K562 (cell line): ENCODE measurements at regions not wholly inside any gene's neighbourhood (a gene's known extent, or its start where the extent isn't known, plus 50 kb on each side); places are given as distances from the start of the nearest gene placed in this dataset.

Experiments used
- ATAC-seq: fragments of 200-7000 bp; cut with Tn5 transposase; 3 replicates; pipeline ENCODE4 v1.9.1; 2020; ENCODE audit warnings: moderate library complexity
- BruUV-seq: library from RNA; stranded (reverse); fragments of 400-500 nt; replicated peaks from 2 replicates; lab custom pipeline; 2021; lab: Mats Ljungman, UMichigan
- CTCF ChIA-PET: fragments of 300-600 bp; formaldehyde crosslinking; extraction: SDS; loops from one replicate; lab custom pipeline; 2021; ENCODE audit warnings: low intra/inter-chr PET ratio; lab: Yijun Ruan, JAX
- POLR2A ChIA-PET: fragments of 300-600, 350-650 bp; sonication (Branson Sonifier 250); formaldehyde crosslinking; extraction: SDS; loops from one replicate; lab custom pipeline; 2021; ENCODE audit warnings: antibody characterized with exemption, inconsistent platforms; lab: Yijun Ruan, JAX
- DNase-seq, 4 experiments: peaks; one replicate each; pipeline versions ENCODE4 v3.0.0 to v3.0.0-alpha.2; 2011 to 2018; ENCODE audit warnings: low spot score in 3 of 4, mixed read lengths in 3 of 4; ENCODE audit errors: extremely low read depth in 1 of 4
- FAIRE-seq: peaks from 2 replicates; lab custom pipeline; 2011; peaks lifted over from hg19 to GRCh38; lab: Jason Lieb, UNC
- H2AFZ ChIP-seq: 2 replicates; pipeline ENCODE4 v1.6.0; 2011; ENCODE audit warnings: low read depth, low read length, control low read depth, inconsistent platforms
- H3K27ac ChIP-seq: fragments of 200-600 bp; 3 replicates; pipeline ENCODE4 v1.8.0; 2011; ENCODE audit warnings: low read depth, mild to moderate bottlenecking, control low read depth, inconsistent platforms, low read length, moderate library complexity, mixed read lengths; ENCODE audit errors: extremely low read depth
- H3K27me3 ChIP-seq, 2 experiments: fragments of 300-600 bp in 1 of 2; 2 replicates in 1 of 2; 3 replicates in 1 of 2; pipeline versions ENCODE4 v1.6.0 to v1.8.0; 2011; ENCODE audit warnings: inconsistent platforms in 2 of 2, low read length in 2 of 2, mild to moderate bottlenecking in 1 of 2, mixed read lengths in 1 of 2, moderate library complexity in 1 of 2; ENCODE audit not compliant: control insufficient read depth in 2 of 2, insufficient read depth in 2 of 2
- H3K36me3 ChIP-seq: fragments of 300-600 bp; 3 replicates; pipeline ENCODE4 v1.8.0; 2011; ENCODE audit warnings: mild to moderate bottlenecking, low read length, inconsistent platforms; ENCODE audit not compliant: control insufficient read depth, insufficient read depth
- H3K4me1 ChIP-seq, 2 experiments: fragments of 200-600 bp in 1 of 2; replicated peaks in 1 of 2; 2 replicates in 1 of 2; 3 replicates in 1 of 2; pipeline versions ENCODE4 v1.5.1 to v1.8.0; 2011; ENCODE audit warnings: inconsistent platforms in 2 of 2, low read length in 2 of 2, mild to moderate bottlenecking in 1 of 2, mixed read lengths in 1 of 2, moderate library complexity in 1 of 2; ENCODE audit not compliant: control insufficient read depth in 2 of 2, insufficient read depth in 2 of 2
- H3K4me2 ChIP-seq: 2 replicates; pipeline ENCODE4 v1.6.1; 2011; ENCODE audit warnings: low read length, control low read depth, inconsistent platforms, mixed read lengths; ENCODE audit not compliant: insufficient read depth
- H3K4me3 ChIP-seq: fragments of 200-600 bp; sonication (generic), shearing (Covaris generic); 2 replicates; pipeline ENCODE4 v1.5.1; 2016; ENCODE audit warnings: control low read depth, inconsistent platforms
- H3K79me2 ChIP-seq: fragments of 200-600 bp; 3 replicates; pipeline ENCODE4 v1.8.0; 2011; ENCODE audit warnings: low read length, inconsistent platforms; ENCODE audit not compliant: control insufficient read depth, insufficient read depth
- H3K9ac ChIP-seq, 2 experiments: 2 replicates each; pipeline versions ENCODE4 v1.6.0 to v1.6.1; 2011; ENCODE audit warnings: low read depth in 2 of 2, low read length in 2 of 2, control low read depth in 1 of 2, inconsistent platforms in 1 of 2, mild to moderate bottlenecking in 1 of 2, mixed read lengths in 1 of 2; ENCODE audit not compliant: insufficient read depth in 1 of 2
- H3K9me1 ChIP-seq: one replicate; pipeline ENCODE4 v1.6.0; 2011; ENCODE audit warnings: inconsistent platforms, mild to moderate bottlenecking, low read length, moderate library complexity; ENCODE audit not compliant: control insufficient read depth, insufficient read depth
- H3K9me3 ChIP-seq: replicated peaks from 2 replicates; pipeline ENCODE4 v1.5.1; 2011; ENCODE audit warnings: low read depth, low read length, inconsistent platforms; ENCODE audit not compliant: control insufficient read depth, insufficient read depth
- H4K20me1 ChIP-seq: replicated peaks from 2 replicates; pipeline ENCODE4 v1.6.1; 2011; ENCODE audit warnings: low read length, inconsistent platforms, mixed read lengths; ENCODE audit not compliant: control insufficient read depth, insufficient read depth
- CBFA2T3 ChIP-seq: fragments of 450-650 bp; IDR thresholded peaks from 2 replicates; pipeline ENCODE4 v1.6.1; 2017
- DIDO1 ChIP-seq: fragments of 450-650 bp; IDR thresholded peaks from 2 replicates; pipeline ENCODE4 v1.6.1; 2016; ENCODE audit warnings: low read depth, missing biosample characterization, missing genetic modification characterization
- ELF4 ChIP-seq: fragments of 450-650 bp; formaldehyde crosslinking; IDR thresholded peaks from 2 replicates; pipeline ENCODE4 v1.4.0; 2022; ENCODE audit warnings: missing genetic modification characterization
- GTF2E2 ChIP-seq: fragments of 200-800 bp; sonication (Bioruptor generic); IDR thresholded peaks from 2 replicates; pipeline ENCODE4 v1.6.1; 2016; ENCODE audit warnings: missing genetic modification characterization, missing compliant biosample characterization
- PRPF4 ChIP-seq: fragments of 200-400 bp; formaldehyde crosslinking; IDR thresholded peaks from one replicate; pipeline ENCODE4 v1.6.1; 2017; ENCODE audit warnings: low read length, low read depth, mild to moderate bottlenecking; ENCODE audit not compliant: insufficient read depth, poor library complexity, severe bottlenecking
- SMAD4 ChIP-seq: fragments of 250-450 bp; sonication (Bioruptor Pico); conservative IDR thresholded peaks from 2 replicates; pipeline ENCODE4 v1.8.0; 2021; ENCODE audit warnings: inconsistent platforms, mild to moderate bottlenecking, moderate library complexity
- TAF15 ChIP-seq: fragments of 200-400 bp; formaldehyde crosslinking; IDR thresholded peaks from 2 replicates; pipeline ENCODE4 v1.6.1; 2017; ENCODE audit warnings: mild to moderate bottlenecking, low read depth, low read length, moderate library complexity
- TAL1 ChIP-seq: fragments of 450-650 bp; IDR thresholded peaks from 2 replicates; pipeline ENCODE4 v1.6.1; 2016; ENCODE audit warnings: mild to moderate bottlenecking
- TCF7 ChIP-seq: sonication (generic); IDR thresholded peaks from 2 replicates; pipeline ENCODE4 v1.6.1; 2016; ENCODE audit warnings: antibody characterized with exemption, borderline replicate concordance
- in situ Hi-C: fragments of 300-500 bp; cut with MboI; formaldehyde crosslinking; loops from 4 replicates; pipeline ENCODE4 v1.15.0; 2018; ENCODE audit warnings: inconsistent platforms, mixed read lengths
- intact Hi-C: fragments of 100-400 bp; cut with micrococcal nuclease; formaldehyde crosslinking; loops from 2 replicates; pipeline ENCODE4 v1.14.2; 2022
- TF ChIP-seq, protein P1 (sequence below): fragments of 200-800 bp; sonication (Bioruptor generic); IDR thresholded peaks from 2 replicates; pipeline ENCODE4 v1.6.1; 2016; ENCODE audit warnings: missing genetic modification characterization, missing compliant biosample characterization
- TF ChIP-seq, protein P2 (sequence below): sonication (generic); formaldehyde crosslinking; IDR thresholded peaks from 2 replicates; pipeline ENCODE4 v1.8.0; 2023; ENCODE audit warnings: mild to moderate bottlenecking, missing genetic modification reagents
- TF ChIP-seq, protein P3 (sequence below), 2 experiments: fragments of 250-450 bp in 1 of 2; fragments of 450-650 bp in 1 of 2; sonication (Bioruptor Pico) in 1 of 2; IDR thresholded peaks; 2 replicates each; pipeline versions ENCODE4 v1.6.1 to v1.8.0; 2016 to 2021; ENCODE audit warnings: mild to moderate bottlenecking in 2 of 2, moderate library complexity in 2 of 2, missing compliant biosample characterization in 1 of 2, missing genetic modification characterization in 1 of 2
- TF ChIP-seq, protein P4 (sequence below), 2 experiments: fragments of 200-800 bp in 1 of 2; sonication (Bioruptor generic) in 1 of 2; sonication (generic) in 1 of 2; formaldehyde crosslinking in 1 of 2; IDR thresholded peaks in 1 of 2; conservative IDR thresholded peaks in 1 of 2; 2 replicates each; pipeline versions ENCODE4 v1.5.0 to v1.6.1; 2016 to 2020; ENCODE audit warnings: missing compliant biosample characterization in 1 of 2, missing genetic modification characterization in 1 of 2, missing genetic modification reagents in 1 of 2

DNA sequence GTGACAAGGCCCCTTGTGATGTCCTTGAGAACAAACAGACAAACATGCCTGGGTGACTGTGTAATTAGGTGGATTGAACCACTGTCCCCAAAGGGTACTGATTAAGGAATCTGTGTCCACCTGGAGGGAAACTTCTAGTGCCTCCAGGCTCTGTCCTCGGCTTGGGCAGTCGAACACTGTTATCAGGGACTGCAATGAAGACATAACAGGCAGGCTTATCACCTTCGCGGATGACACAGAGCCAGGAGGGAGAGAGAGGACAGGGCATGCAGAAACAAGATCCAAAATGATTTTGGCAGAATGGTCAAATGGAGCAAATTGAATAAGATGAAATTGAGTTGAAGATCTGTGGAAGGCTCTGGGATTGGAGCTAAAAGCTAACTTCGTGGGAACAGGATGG lies 60.9 kb upstream of the ZFAND3 start (continued):
- TF ChIP-seq, protein P1, sequence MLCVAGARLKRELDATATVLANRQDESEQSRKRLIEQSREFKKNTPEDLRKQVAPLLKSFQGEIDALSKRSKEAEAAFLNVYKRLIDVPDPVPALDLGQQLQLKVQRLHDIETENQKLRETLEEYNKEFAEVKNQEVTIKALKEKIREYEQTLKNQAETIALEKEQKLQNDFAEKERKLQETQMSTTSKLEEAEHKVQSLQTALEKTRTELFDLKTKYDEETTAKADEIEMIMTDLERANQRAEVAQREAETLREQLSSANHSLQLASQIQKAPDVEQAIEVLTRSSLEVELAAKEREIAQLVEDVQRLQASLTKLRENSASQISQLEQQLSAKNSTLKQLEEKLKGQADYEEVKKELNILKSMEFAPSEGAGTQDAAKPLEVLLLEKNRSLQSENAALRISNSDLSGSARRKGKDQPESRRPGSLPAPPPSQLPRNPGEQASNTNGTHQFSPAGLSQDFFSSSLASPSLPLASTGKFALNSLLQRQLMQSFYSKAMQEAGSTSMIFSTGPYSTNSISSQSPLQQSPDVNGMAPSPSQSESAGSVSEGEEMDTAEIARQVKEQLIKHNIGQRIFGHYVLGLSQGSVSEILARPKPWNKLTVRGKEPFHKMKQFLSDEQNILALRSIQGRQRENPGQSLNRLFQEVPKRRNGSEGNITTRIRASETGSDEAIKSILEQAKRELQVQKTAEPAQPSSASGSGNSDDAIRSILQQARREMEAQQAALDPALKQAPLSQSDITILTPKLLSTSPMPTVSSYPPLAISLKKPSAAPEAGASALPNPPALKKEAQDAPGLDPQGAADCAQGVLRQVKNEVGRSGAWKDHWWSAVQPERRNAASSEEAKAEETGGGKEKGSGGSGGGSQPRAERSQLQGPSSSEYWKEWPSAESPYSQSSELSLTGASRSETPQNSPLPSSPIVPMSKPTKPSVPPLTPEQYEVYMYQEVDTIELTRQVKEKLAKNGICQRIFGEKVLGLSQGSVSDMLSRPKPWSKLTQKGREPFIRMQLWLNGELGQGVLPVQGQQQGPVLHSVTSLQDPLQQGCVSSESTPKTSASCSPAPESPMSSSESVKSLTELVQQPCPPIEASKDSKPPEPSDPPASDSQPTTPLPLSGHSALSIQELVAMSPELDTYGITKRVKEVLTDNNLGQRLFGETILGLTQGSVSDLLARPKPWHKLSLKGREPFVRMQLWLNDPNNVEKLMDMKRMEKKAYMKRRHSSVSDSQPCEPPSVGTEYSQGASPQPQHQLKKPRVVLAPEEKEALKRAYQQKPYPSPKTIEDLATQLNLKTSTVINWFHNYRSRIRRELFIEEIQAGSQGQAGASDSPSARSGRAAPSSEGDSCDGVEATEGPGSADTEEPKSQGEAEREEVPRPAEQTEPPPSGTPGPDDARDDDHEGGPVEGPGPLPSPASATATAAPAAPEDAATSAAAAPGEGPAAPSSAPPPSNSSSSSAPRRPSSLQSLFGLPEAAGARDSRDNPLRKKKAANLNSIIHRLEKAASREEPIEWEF (CRISPR knock-in tag): no peak
- TF ChIP-seq CBFA2T3 (peak; percentile 68), SMAD4 (CRISPR knock-in tag) (peak; percentile 33; the same call in 1 of the 2 replicates), PRPF4 (no peak), TAL1 (peak; percentile 41; the same call in 1 of the 2 replicates)

DNA sequence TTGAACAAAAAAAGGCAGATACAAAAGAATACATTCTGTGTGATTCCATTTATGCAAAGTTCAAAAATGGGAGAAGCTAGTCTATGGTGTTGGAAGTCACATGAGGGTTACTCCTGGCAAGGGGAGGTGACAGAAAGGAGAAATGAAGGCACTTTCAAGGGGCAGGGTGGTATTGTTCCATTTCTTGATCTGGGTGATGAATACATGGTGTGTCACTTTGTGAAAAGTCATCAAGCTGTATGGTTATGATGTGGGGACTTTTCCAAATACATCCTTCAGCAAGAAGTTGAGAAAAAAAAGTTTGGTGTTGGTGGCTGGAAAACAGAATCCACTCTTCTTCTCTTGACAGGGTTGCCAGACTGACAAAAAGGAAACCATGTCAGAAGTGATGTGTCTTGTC lies 60.6 kb upstream of the MDGA1 start:
- Histone ChIP-seq H3K9ac (no peak overlapping the region), H2AFZ (no peak overlapping the region), H3K9me3 (no peaks in the 10 kb centered on the region), H3K27me3 (peaks cover 66% of the 10 kb centered on the region in 2 experiments), H3K4me2 (no peak overlapping the region), H3K79me2 (no peaks in the 10 kb centered on the region), H3K4me1 (peaks cover 0 to 4% of the 10 kb centered on the region in 2 experiments; a peak in 2 of 5 replicates), H4K20me1 (peaks cover 3% of the 10 kb centered on the region), H3K9me1 (no peaks in the 10 kb centered on the region), H3K4me3 (no peak overlapping the region), H3K36me3 (no peaks in the 10 kb centered on the region), H3K27ac (no peak overlapping the region)
- FAIRE-seq (no peak), ATAC-seq (no peak), DNase-seq (no peak)
- in situ Hi-C loops: no loop called here
- ChIA-PET CTCF (no interaction called here), POLR2A (interaction anchor here (1.4 kb wide), 1 partner anchor 16 kb away, joined by 3 read pairs; no protein-coding TSS in a partner anchor)
- intact Hi-C loops: no loop called here
- BruUV-seq: no TSS peak
- TF ChIP-seq TCF7 (no peak), TAF15 (no peak), DIDO1 (tag) (no peak), ELF4 (CRISPR knock-in tag) (no peak), GTF2E2 (tag) (no peak)
- TF ChIP-seq, protein P2, sequence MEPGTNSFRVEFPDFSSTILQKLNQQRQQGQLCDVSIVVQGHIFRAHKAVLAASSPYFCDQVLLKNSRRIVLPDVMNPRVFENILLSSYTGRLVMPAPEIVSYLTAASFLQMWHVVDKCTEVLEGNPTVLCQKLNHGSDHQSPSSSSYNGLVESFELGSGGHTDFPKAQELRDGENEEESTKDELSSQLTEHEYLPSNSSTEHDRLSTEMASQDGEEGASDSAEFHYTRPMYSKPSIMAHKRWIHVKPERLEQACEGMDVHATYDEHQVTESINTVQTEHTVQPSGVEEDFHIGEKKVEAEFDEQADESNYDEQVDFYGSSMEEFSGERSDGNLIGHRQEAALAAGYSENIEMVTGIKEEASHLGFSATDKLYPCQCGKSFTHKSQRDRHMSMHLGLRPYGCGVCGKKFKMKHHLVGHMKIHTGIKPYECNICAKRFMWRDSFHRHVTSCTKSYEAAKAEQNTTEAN (CRISPR knock-in tag): no peak
- TF ChIP-seq, protein P3, sequence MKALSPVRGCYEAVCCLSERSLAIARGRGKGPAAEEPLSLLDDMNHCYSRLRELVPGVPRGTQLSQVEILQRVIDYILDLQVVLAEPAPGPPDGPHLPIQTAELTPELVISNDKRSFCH (CRISPR knock-in tag; IDR thresholded peaks at IDR 0.05): no peak
- TF ChIP-seq, protein P3 (tag; IDR thresholded peaks at IDR 0.05): no peak
- TF ChIP-seq, protein P4, sequence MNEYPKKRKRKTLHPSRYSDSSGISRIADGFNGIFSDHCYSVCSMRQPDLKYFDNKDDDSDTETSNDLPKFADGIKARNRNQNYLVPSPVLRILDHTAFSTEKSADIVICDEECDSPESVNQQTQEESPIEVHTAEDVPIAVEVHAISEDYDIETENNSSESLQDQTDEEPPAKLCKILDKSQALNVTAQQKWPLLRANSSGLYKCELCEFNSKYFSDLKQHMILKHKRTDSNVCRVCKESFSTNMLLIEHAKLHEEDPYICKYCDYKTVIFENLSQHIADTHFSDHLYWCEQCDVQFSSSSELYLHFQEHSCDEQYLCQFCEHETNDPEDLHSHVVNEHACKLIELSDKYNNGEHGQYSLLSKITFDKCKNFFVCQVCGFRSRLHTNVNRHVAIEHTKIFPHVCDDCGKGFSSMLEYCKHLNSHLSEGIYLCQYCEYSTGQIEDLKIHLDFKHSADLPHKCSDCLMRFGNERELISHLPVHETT (CRISPR knock-in tag; conservative IDR thresholded peaks at IDR 0.05 in 1 of 2, IDR thresholded peaks at IDR 0.05 in 1 of 2): no peak
